ENCODE measurements at regions not wholly inside any gene's neighbourhood (a gene's known extent, or its start where the extent isn't known, plus 50 kb on each side); places are given as distances from the start of the nearest gene placed in this dataset.
"Not testable (repeated sequence)": the region's sequence is repeated elsewhere in the genome, so short reads cannot be mapped to it uniquely, and the experiment has no call there.

GRCh38 chr5:126115059-126115629, 308.1 kb upstream of the GRAMD2B start:
- in situ Hi-C loops (cut with HindIII; ENCODE audit: low pct_unique_long_range_greater_than_20kb, low sequenced_read_pairs) = no loop called here
- TF ChIP-seq JUND (IDR thresholded peaks at IDR 0.05; ENCODE audit: low read depth) = no peak
- no peak for DNase-seq (ENCODE audit: low read depth in 1 of 2, low spot score in 1 of 2)

DNA sequence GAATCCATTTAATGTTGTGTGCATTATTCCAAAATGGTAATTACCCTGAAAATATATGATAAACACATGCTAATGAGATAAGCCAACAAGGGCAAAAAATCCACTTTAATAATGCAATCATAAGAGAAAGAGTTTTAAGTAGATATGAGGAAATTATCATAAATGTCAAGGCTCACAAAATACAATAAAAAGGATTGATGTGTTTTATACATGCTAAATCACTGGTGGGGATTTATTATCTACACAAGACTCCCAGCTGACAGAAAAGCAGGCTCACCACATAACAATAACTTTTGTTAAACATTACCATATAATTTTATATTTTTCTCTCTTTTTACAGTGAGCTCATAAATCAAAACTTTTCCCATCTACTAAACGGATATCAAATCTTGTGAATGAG, 306.2 kb upstream of the GRAMD2B start:
- in situ Hi-C loops (cut with HindIII; ENCODE audit: low pct_unique_long_range_greater_than_20kb, low sequenced_read_pairs) = no loop called here
- no peak for TF ChIP-seq JUND (IDR thresholded peaks at IDR 0.05; ENCODE audit: low read depth)
- no peak for DNase-seq (ENCODE audit: low read depth in 1 of 2, low spot score in 1 of 2)

DNA sequence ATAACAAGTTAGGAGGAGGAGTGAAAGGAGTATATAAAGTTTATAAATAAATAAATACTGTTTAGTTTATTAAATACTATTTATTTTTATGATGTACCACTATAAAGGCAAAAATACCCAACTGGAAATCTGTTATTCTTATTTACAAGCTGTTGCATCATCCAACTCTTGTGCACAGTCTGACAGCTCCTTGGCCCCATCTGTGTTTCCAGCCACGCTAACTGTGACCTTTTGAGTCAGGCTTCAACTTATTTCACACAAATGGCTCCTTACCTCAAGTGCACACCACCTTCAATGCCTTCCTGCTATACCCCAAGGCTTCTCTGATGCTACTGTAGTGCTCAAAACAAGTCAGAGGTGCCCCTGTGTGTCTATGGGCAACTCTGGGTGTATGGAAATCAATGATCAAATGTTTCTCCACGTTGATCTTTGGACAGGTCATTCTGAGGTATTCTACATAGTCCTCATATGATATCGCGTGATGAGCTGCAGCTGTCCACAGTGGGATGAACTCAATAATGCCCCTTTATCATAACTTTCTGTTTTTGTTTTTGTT, 303.2 kb upstream of the GRAMD2B start:
- in situ Hi-C loops (cut with HindIII; ENCODE audit: low pct_unique_long_range_greater_than_20kb, low sequenced_read_pairs) = no loop called here

DNA sequence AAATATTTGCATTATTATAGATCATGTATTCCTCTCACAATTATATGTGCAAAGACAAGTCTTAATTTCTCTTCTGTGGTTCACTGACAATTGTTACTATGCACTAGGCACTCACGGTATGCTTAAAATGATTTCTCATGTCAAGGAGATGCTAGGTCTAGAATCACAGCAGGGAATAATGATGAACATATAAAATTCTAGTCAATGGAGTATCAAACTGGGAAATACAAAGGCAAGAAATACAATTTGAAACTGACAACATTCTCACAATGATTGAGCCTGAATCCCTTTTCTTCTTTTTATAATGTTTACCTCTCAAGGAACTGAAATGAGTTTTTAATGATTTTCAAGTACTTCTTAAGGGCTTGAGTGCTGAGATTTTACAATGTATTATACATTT, 302.3 kb upstream of the GRAMD2B start:
- in situ Hi-C loops (cut with HindIII; ENCODE audit: low pct_unique_long_range_greater_than_20kb, low sequenced_read_pairs) = no loop called here
- DNase-seq (ENCODE audit: low read depth in 1 of 2, low spot score in 1 of 2) = no peak
- no peak for TF ChIP-seq JUND (IDR thresholded peaks at IDR 0.05; ENCODE audit: low read depth)

More for the DNA sequence above, 303.2 kb upstream of the GRAMD2B start:
- no peak for DNase-seq (ENCODE audit: low read depth in 1 of 2, low spot score in 1 of 2)
- no peak for TF ChIP-seq JUND (IDR thresholded peaks at IDR 0.05; ENCODE audit: low read depth)

GRCh38 chr5:126122942-126123341, 300.3 kb upstream of the GRAMD2B start:
- no peak for DNase-seq (ENCODE audit: low read depth in 1 of 2, low spot score in 1 of 2)
- in situ Hi-C loops (cut with HindIII; ENCODE audit: low pct_unique_long_range_greater_than_20kb, low sequenced_read_pairs) = no loop called here
- TF ChIP-seq JUND (IDR thresholded peaks at IDR 0.05; ENCODE audit: low read depth) = no peak

GRCh38 chr5:126124706-126125345, 298.4 kb upstream of the GRAMD2B start:
- no peak for DNase-seq (ENCODE audit: low read depth in 1 of 2, low spot score in 1 of 2)
- TF ChIP-seq JUND (IDR thresholded peaks at IDR 0.05; ENCODE audit: low read depth) = no peak
- in situ Hi-C loops (cut with HindIII; ENCODE audit: low pct_unique_long_range_greater_than_20kb, low sequenced_read_pairs) = no loop called here

DNA sequence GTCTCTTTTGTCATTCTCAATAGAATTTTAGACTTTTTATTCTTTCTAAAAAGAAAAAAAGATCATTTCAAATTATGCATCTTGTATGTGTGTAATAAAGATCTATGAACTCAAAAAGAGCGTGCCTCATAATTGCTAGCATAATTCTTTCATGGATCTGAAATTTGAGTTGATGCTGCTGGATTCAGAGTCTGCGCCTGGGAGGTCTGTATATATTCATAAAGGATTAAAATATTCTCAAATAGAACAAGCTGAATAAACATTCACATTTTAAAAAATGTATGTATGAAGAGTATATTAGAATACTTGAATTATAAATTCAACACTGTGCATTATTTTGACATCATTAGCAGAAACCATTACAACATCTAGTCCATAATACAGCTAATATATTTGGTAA, 297.8 kb upstream of the GRAMD2B start:
- in situ Hi-C loops (cut with HindIII; ENCODE audit: low pct_unique_long_range_greater_than_20kb, low sequenced_read_pairs) = no loop called here
- TF ChIP-seq JUND (IDR thresholded peaks at IDR 0.05; ENCODE audit: low read depth) = no peak
- no peak for DNase-seq (ENCODE audit: low read depth in 1 of 2, low spot score in 1 of 2)

DNA sequence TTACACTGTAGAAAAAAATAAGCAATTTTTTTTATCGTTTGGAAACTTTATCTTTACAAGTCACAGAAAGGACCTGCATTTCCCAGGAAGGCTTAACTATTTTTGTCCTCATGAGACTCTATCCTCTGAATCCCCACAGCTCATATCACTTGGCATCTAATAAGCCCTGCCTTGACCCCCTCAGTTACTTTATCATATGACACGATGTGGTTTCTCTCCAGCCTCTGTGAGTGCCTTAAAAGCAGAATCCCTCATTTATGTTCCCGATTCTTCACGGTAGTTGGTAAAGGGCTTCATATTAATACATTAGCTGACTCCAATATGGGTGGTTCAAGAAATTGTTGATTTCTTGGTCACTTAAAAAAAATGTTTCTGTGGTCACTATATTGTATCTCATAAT, 296.6 kb upstream of the GRAMD2B start:
- DNase-seq (ENCODE audit: low read depth in 1 of 2, low spot score in 1 of 2) = no peak
- TF ChIP-seq JUND (IDR thresholded peaks at IDR 0.05; ENCODE audit: low read depth) = no peak
- in situ Hi-C loops (cut with HindIII; ENCODE audit: low pct_unique_long_range_greater_than_20kb, low sequenced_read_pairs) = no loop called here

- in situ Hi-C loops (cut with HindIII; ENCODE audit: low pct_unique_long_range_greater_than_20kb, low sequenced_read_pairs); DNase-seq (ENCODE audit: low read depth in 1 of 2, low spot score in 1 of 2): not testable (repeated sequence)
Measured at GRCh38 chr5:126127371-126127770, 295.8 kb upstream of the GRAMD2B start.

DNA sequence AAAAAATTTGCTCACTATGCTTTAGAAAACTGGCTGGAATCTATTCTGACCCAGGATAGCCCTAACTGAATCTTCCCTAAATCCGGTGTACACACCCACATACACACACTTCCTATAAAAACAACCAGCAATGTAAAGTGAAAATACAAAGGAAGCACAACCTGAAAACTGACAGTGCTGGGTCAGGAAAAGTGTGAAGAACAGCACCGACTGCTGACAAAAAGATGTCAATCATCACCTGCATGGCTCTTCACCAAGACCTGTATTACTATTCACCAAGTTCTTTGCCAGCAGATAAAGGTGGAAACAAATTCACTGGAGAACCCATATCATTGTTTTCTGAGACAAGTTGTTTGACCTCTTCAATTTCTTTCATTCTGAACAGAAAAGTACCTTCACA, 293.8 kb upstream of the GRAMD2B start:
- in situ Hi-C loops (cut with HindIII; ENCODE audit: low pct_unique_long_range_greater_than_20kb, low sequenced_read_pairs) = no loop called here
- no peak for TF ChIP-seq JUND (IDR thresholded peaks at IDR 0.05; ENCODE audit: low read depth)
- DNase-seq (ENCODE audit: low read depth in 1 of 2, low spot score in 1 of 2) = peak in 1 of 2 experiments; percentile 64

DNA sequence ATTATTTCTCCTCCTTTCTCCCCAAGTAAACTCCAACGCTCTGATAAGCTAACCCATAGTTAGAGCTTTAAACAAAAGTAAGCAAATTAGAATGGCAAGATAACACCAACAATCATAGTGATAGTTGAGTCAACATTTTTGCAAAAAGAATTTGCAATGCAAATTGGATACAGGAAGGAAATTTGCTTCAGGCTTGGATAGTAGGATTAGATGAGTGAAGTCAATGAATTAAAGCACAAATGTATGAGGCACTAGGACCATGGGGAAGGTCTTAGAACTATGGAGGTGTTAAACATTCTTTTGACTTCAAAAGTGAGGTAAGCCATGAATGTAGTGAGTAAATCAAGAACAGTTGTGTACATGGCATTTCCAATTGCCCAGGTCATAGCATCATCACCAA, 289.8 kb upstream of the GRAMD2B start:
- no peak for DNase-seq (ENCODE audit: low read depth in 1 of 2, low spot score in 1 of 2)
- no peak for TF ChIP-seq JUND (IDR thresholded peaks at IDR 0.05; ENCODE audit: low read depth)
- in situ Hi-C loops (cut with HindIII; ENCODE audit: low pct_unique_long_range_greater_than_20kb, low sequenced_read_pairs) = no loop called here

DNA sequence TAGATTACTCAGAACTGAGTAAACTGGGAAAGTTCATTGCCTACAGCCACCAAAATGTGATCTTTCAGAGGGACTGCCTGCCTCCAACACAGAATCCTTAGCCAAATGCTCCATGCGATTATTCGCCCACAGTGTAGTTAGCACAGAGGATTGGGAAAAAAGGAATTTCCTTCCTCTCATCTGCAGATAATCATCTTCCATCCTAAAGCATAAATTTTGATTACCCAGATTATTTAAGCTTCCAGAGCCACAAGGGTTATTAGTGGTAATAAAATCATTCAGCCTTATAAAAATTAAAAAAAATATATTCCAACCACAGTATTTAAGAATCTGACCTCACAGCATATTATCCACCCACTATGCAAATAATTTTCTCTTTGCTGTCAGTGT, 285.3 kb upstream of the GRAMD2B start:
- peak in 1 of 2 experiments; percentile 16 for DNase-seq (ENCODE audit: low read depth in 1 of 2, low spot score in 1 of 2)
- in situ Hi-C loops (cut with HindIII; ENCODE audit: low pct_unique_long_range_greater_than_20kb, low sequenced_read_pairs) = no loop called here
- TF ChIP-seq JUND (IDR thresholded peaks at IDR 0.05; ENCODE audit: low read depth) = no peak

- peak; percentile 26; the same call in 1 of the 2 replicates for TF ChIP-seq JUND (IDR thresholded peaks at IDR 0.05; ENCODE audit: low read depth)
- peak; percentile 28 to 88 for DNase-seq (ENCODE audit: low read depth in 1 of 2, low spot score in 1 of 2)
- in situ Hi-C loops (cut with HindIII; ENCODE audit: low pct_unique_long_range_greater_than_20kb, low sequenced_read_pairs) = no loop called here
Measured at GRCh38 chr5:126138281-126138931, 284.8 kb upstream of the GRAMD2B start.
